H1 (cell line): ENCODE measurements at regions not wholly inside any gene's neighbourhood (a gene's known extent, or its start where the extent isn't known, plus 50 kb on each side); places are given as distances from the start of the nearest gene placed in this dataset.

Experiments used
- CTCF ChIA-PET: fragments of 300-600 bp; sonication (Branson Sonifier 250); formaldehyde crosslinking; loops from one replicate; lab custom pipeline; 2021; ENCODE audit not compliant: partially characterized antibody; lab: Charles Lee
- POLR2A ChIA-PET: fragments of 300-600 bp; sonication (Branson Sonifier 250); formaldehyde crosslinking; loops from one replicate; lab custom pipeline; 2021; ENCODE audit warnings: inconsistent platforms; ENCODE audit not compliant: partially characterized antibody; lab: Charles Lee
- DNase-seq, 2 experiments: peaks; one replicate each; pipeline versions ENCODE4 v3.0.0 to v3.0.0-alpha.2; 2010 to 2022; ENCODE audit warnings: low spot score in 2 of 2, low read depth in 1 of 2, mixed read lengths in 1 of 2
- FAIRE-seq: peaks from 2 replicates; lab custom pipeline; 2011; peaks lifted over from hg19 to GRCh38; lab: Jason Lieb, UNC
- H2AFZ ChIP-seq: 2 replicates; pipeline ENCODE4 v1.8.1; 2012; ENCODE audit warnings: low read length, inconsistent platforms
- H2AK5ac ChIP-seq: 2 replicates; pipeline ENCODE4 v1.6.1; 2013; ENCODE audit warnings: low read depth, low read length
- H2BK120ac ChIP-seq: replicated peaks from 2 replicates; pipeline ENCODE3; 2013; ENCODE audit warnings: low read depth, low read length, inconsistent platforms
- H2BK12ac ChIP-seq: 2 replicates; pipeline ENCODE4 v1.6.1; 2013; ENCODE audit warnings: low read depth, low read length
- H2BK15ac ChIP-seq: 2 replicates; pipeline ENCODE4 v1.6.1; 2013; ENCODE audit warnings: low read length
- H2BK20ac ChIP-seq: 2 replicates; pipeline ENCODE4 v1.6.1; 2013; ENCODE audit warnings: low read length
- H2BK5ac ChIP-seq: 2 replicates; pipeline ENCODE4 v1.6.1; 2013; ENCODE audit warnings: low read depth, low read length
- H3K14ac ChIP-seq: 2 replicates; pipeline ENCODE4 v1.6.1; 2013; ENCODE audit warnings: inconsistent platforms; ENCODE audit not compliant: insufficient read length
- H3K18ac ChIP-seq: 2 replicates; pipeline ENCODE4 v1.6.1; 2013; ENCODE audit warnings: low read length; ENCODE audit errors: extremely low read depth
- H3K23ac ChIP-seq: 2 replicates; pipeline ENCODE4 v1.6.1; 2013; ENCODE audit warnings: inconsistent platforms; ENCODE audit not compliant: insufficient read length
- H3K23me2 ChIP-seq: 2 replicates; pipeline ENCODE4 v1.6.1; 2013; ENCODE audit warnings: low read depth, low read length
- H3K27ac ChIP-seq: 2 replicates; pipeline ENCODE4 v1.6.1; 2011; ENCODE audit warnings: low read depth, low read length, inconsistent platforms
- H3K27me3 ChIP-seq, 4 experiments: replicated peaks in 1 of 4; 1 replicate in 1 of 4; 2 replicates in 3 of 4; pipeline versions ENCODE4 v1.6.1 to v1.8.1; 2011 to 2013; ENCODE audit warnings: low read length in 3 of 4, mild to moderate bottlenecking in 3 of 4, inconsistent platforms in 2 of 4, mixed read lengths in 2 of 4, moderate library complexity in 1 of 4; ENCODE audit not compliant: control insufficient read depth in 3 of 4, insufficient read depth in 3 of 4; ENCODE audit errors: extremely low read depth in 1 of 4
- H3K36me3 ChIP-seq, 4 experiments: 2 replicates each; pipeline versions ENCODE4 v1.6.1 to v1.8.1; 2011 to 2013; ENCODE audit warnings: mild to moderate bottlenecking in 4 of 4, low read length in 3 of 4, moderate library complexity in 2 of 4, control low read depth in 1 of 4, inconsistent platforms in 1 of 4; ENCODE audit not compliant: insufficient read depth in 4 of 4, control insufficient read depth in 2 of 4
- H3K4ac ChIP-seq: replicated peaks from 2 replicates; pipeline ENCODE3; 2013; ENCODE audit warnings: low read length, low read depth, mixed read lengths, inconsistent platforms; ENCODE audit not compliant: insufficient read length
- H3K4me1 ChIP-seq, 4 experiments: replicated peaks in 1 of 4; 1 replicate in 1 of 4; 2 replicates in 3 of 4; pipeline versions ENCODE4 v1.6.1 to v1.8.1; 2011 to 2013; ENCODE audit warnings: low read length in 3 of 4, inconsistent platforms in 2 of 4, mixed read lengths in 1 of 4; ENCODE audit not compliant: insufficient read depth in 4 of 4, control insufficient read depth in 3 of 4
- H3K4me2 ChIP-seq, 2 experiments: 2 replicates each; pipeline versions ENCODE4 v1.6.1 to v1.8.1; 2011 to 2013; ENCODE audit warnings: low read depth in 2 of 2, low read length in 2 of 2, control low read depth in 1 of 2, inconsistent platforms in 1 of 2, mild to moderate bottlenecking in 1 of 2; ENCODE audit not compliant: insufficient read depth in 1 of 2
- H3K4me3 ChIP-seq, 4 experiments: fragments of 200-600, 300-600 bp in 1 of 4; sonication (generic), shearing (Covaris generic), sonication (Bioruptor Twin) in 1 of 4; 2 replicates each; pipeline versions ENCODE4 v1.5.1 to v1.8.1; 2011 to 2016; ENCODE audit warnings: low read length in 4 of 4, low read depth in 3 of 4, control low read depth in 2 of 4, inconsistent platforms in 2 of 4, mild to moderate bottlenecking in 2 of 4, mixed read lengths in 1 of 4, moderate library complexity in 1 of 4; ENCODE audit not compliant: insufficient read depth in 2 of 4; ENCODE audit errors: extremely low read depth in 1 of 4
- H3K56ac ChIP-seq: replicated peaks from 2 replicates; pipeline ENCODE3; 2013; ENCODE audit warnings: low read depth, mild to moderate bottlenecking, mixed read lengths, low read length, inconsistent platforms; ENCODE audit not compliant: insufficient read length
- H3K79me1 ChIP-seq: 2 replicates; pipeline ENCODE4 v1.6.1; 2013; ENCODE audit warnings: low read depth, low read length, control low read depth
- H3K79me2 ChIP-seq, 2 experiments: 2 replicates each; pipeline versions ENCODE4 v1.6.1 to v1.8.1; 2012 to 2013; ENCODE audit warnings: low read length in 2 of 2, mild to moderate bottlenecking in 2 of 2, inconsistent platforms in 1 of 2; ENCODE audit not compliant: insufficient read depth in 2 of 2, control insufficient read depth in 1 of 2
- H3K9ac ChIP-seq, 4 experiments: replicated peaks in 1 of 4; 1 replicate in 1 of 4; 2 replicates in 3 of 4; pipeline versions ENCODE4 v1.6.1 to v1.8.1; 2011 to 2013; ENCODE audit warnings: low read depth in 3 of 4, low read length in 3 of 4, control low read depth in 2 of 4, mild to moderate bottlenecking in 2 of 4, moderate library complexity in 2 of 4, inconsistent platforms in 1 of 4; ENCODE audit errors: extremely low read depth in 1 of 4
- H3K9me3 ChIP-seq, 2 experiments: 2 replicates each; pipeline versions ENCODE4 v1.6.1 to v1.8.1; 2012 to 2013; ENCODE audit warnings: mild to moderate bottlenecking in 2 of 2, moderate library complexity in 2 of 2, control low read depth in 1 of 2, inconsistent platforms in 1 of 2, low read depth in 1 of 2, low read length in 1 of 2, mixed read lengths in 1 of 2; ENCODE audit not compliant: insufficient read depth in 2 of 2
- H4K20me1 ChIP-seq, 2 experiments: replicated peaks in 1 of 2; 2 replicates each; pipeline versions ENCODE3 to v1.8.1; 2011 to 2013; ENCODE audit warnings: inconsistent platforms in 2 of 2, low read length in 2 of 2, mild to moderate bottlenecking in 1 of 2; ENCODE audit not compliant: insufficient read depth in 2 of 2, control insufficient read depth in 1 of 2
- H4K5ac ChIP-seq: 2 replicates; pipeline ENCODE4 v1.6.1; 2013; ENCODE audit warnings: low read length, low read depth, mixed read lengths, inconsistent platforms; ENCODE audit not compliant: insufficient read length
- H4K8ac ChIP-seq: 2 replicates; pipeline ENCODE4 v1.8.0; 2013; ENCODE audit warnings: mild to moderate bottlenecking, moderate library complexity, low read length, inconsistent platforms; ENCODE audit not compliant: insufficient read depth; ENCODE audit errors: extremely low read depth
- H4K91ac ChIP-seq: replicated peaks from 2 replicates; pipeline ENCODE3; 2013; ENCODE audit warnings: low read length, mixed read lengths, inconsistent platforms; ENCODE audit not compliant: insufficient read length
- BACH1 ChIP-seq: IDR thresholded peaks from 2 replicates; pipeline ENCODE4 v1.6.1; 2012; ENCODE audit warnings: low read length, improper control_type of control experiment
- BCL11A ChIP-seq, 2 experiments: IDR thresholded peaks; one replicate each; pipeline ENCODE4 v1.6.1; 2011; ENCODE audit warnings: low read depth in 2 of 2, low read length in 2 of 2, mild to moderate bottlenecking in 2 of 2
- E2F6 ChIP-seq: IDR thresholded peaks from 2 replicates; pipeline ENCODE4 v1.6.1; 2012; ENCODE audit warnings: inconsistent platforms
- EP300 ChIP-seq, 2 experiments: IDR thresholded peaks; 1 replicate in 1 of 2; 2 replicates in 1 of 2; pipeline ENCODE4 v1.6.1; 2011 to 2012; ENCODE audit warnings: low read depth in 2 of 2, low read length in 2 of 2, mild to moderate bottlenecking in 2 of 2, borderline replicate concordance in 1 of 2, inconsistent platforms in 1 of 2, moderate library complexity in 1 of 2
- HDAC2 ChIP-seq, 2 experiments: fragments of 300-600 bp in 1 of 2; sonication (generic) in 1 of 2; IDR thresholded peaks; 2 replicates each; pipeline ENCODE4 v1.6.1; 2011 to 2012; ENCODE audit warnings: low read depth in 2 of 2, low read length in 2 of 2, mild to moderate bottlenecking in 2 of 2, moderate library complexity in 2 of 2, borderline replicate concordance in 1 of 2, inconsistent platforms in 1 of 2
- MAFK ChIP-seq: IDR thresholded peaks from 2 replicates; pipeline ENCODE4 v1.6.1; 2012; ENCODE audit warnings: low read depth, mild to moderate bottlenecking, improper control_type of control experiment, low read length
- NRF1 ChIP-seq: IDR thresholded peaks from 2 replicates; pipeline ENCODE4 v1.6.1; 2011; ENCODE audit warnings: mild to moderate bottlenecking, low read depth, low read length, improper control_type of control experiment
- PHF8 ChIP-seq: fragments of 200-600 bp; sonication (generic); conservative IDR thresholded peaks from 2 replicates; pipeline ENCODE4 v1.7.1; 2012; ENCODE audit warnings: low read depth, mild to moderate bottlenecking, inconsistent platforms, low read length, moderate library complexity
- SRF ChIP-seq: IDR thresholded peaks from 2 replicates; pipeline ENCODE4 v1.6.1; 2011; ENCODE audit warnings: mild to moderate bottlenecking, low read depth, low read length, moderate library complexity
- TAF7 ChIP-seq: optimal IDR thresholded peaks from 2 replicates; pipeline ENCODE3; 2011; ENCODE audit warnings: low read depth, mild to moderate bottlenecking, inconsistent platforms, low read length, moderate library complexity, borderline replicate concordance
- TCF12 ChIP-seq: IDR thresholded peaks from 2 replicates; pipeline ENCODE4 v1.6.1; 2011; ENCODE audit warnings: low read depth, mild to moderate bottlenecking, low read length
- ZNF274 ChIP-seq: IDR thresholded peaks from 2 replicates; pipeline ENCODE4 v1.7.0; 2012; ENCODE audit warnings: low read length, borderline replicate concordance; ENCODE audit errors: extremely low read depth
- WGBS, 2 experiments: shearing (Covaris generic) in 1 of 2; methylation state at CpG; one replicate each; pipeline versions ENCODE4 v1.1.6 to v1.1.7; 2013 to 2015; ENCODE audit warnings: low lambda C conversion rate in 2 of 2, mixed read lengths in 2 of 2, inconsistent platforms in 1 of 2, low coverage in 1 of 2, missing lambda C conversion rate in 1 of 2; ENCODE audit not compliant: insufficient replicate concordance in 2 of 2, insufficient coverage in 1 of 2, insufficient read length in 1 of 2; ENCODE audit errors: extremely low coverage in 1 of 2, missing lambda C conversion rate in 1 of 2; 5-methylcytosine and 5-hydroxymethylcytosine counted together
- TF ChIP-seq, protein P1 (sequence below): IDR thresholded peaks from 2 replicates; pipeline ENCODE4 v1.6.1; 2011; ENCODE audit warnings: low read depth, mild to moderate bottlenecking, low read length; ENCODE audit not compliant: insufficient read depth

GRCh38 chr3:78153973-78154372 is 1114.1 kb downstream of the ROBO2 start:
- H3K14ac ChIP-seq, result no peak overlapping the region
- no peaks in the 10 kb centered on the region for H3K9me3 ChIP-seq
- ChIA-PET CTCF (interaction anchor here (0.6 to 2.3 kb wide), 2 partner anchors 10 to 29 kb away, joined by 3 to 6 read pairs; no protein-coding TSS in a partner anchor), POLR2A (no interaction called here)
- no peak overlapping the region for H3K18ac ChIP-seq
- no peak overlapping the region for H3K4ac ChIP-seq
- no peak overlapping the region for H3K23ac ChIP-seq
- no peak overlapping the region for H2BK120ac ChIP-seq
- H3K4me1 ChIP-seq, result no peaks in the 10 kb centered on the region
- H2AK5ac ChIP-seq, result no peak overlapping the region
- H3K79me1 ChIP-seq, result no peaks in the 10 kb centered on the region
- no peak overlapping the region for H3K4me3 ChIP-seq
- no peak overlapping the region for H3K27ac ChIP-seq
- no peaks in the 10 kb centered on the region for H3K79me2 ChIP-seq
- H2BK12ac ChIP-seq, result no peak overlapping the region
- H3K56ac ChIP-seq, result no peak overlapping the region
- no peak for DNase-seq
- H4K8ac ChIP-seq, result no peak overlapping the region; the same call in 1 of the 2 replicates
- H4K20me1 ChIP-seq, result no peaks in the 10 kb centered on the region
- no peak overlapping the region for H3K4me2 ChIP-seq
- no peak overlapping the region for H3K9ac ChIP-seq
- no peak overlapping the region for H2BK20ac ChIP-seq
- no peak overlapping the region for H2BK5ac ChIP-seq
- H4K5ac ChIP-seq, result no peak overlapping the region
- no peak overlapping the region for H4K91ac ChIP-seq
- no peaks in the 10 kb centered on the region for H3K23me2 ChIP-seq
- H3K36me3 ChIP-seq, result no peaks in the 10 kb centered on the region
- peak overlapping the region; percentile 53; the same call in 1 of the 2 replicates for H2AFZ ChIP-seq
- no peak for FAIRE-seq
- H2BK15ac ChIP-seq, result no peak overlapping the region
- no peaks in the 10 kb centered on the region for H3K27me3 ChIP-seq
- WGBS, 2 experiments, result 88% methylated on average over 4 of the region's 4 CpGs; no CpG with 5 or more reads in 1 of the 2 experiments
- TF ChIP-seq BCL11A (IDR thresholded peaks at IDR 0.05; ENCODE audit: low read depth in 2 of 2, low read length in 2 of 2) (no peak), MAFK (no peak), NRF1 (no peak), ZNF274 (no peak), TCF12 (no peak), E2F6 (no peak), EP300 (IDR thresholded peaks at IDR 0.05; ENCODE audit: borderline replicate concordance in 1 of 2, low read depth in 2 of 2, low read length in 2 of 2) (no peak), BACH1 (no peak), SRF (no peak), PHF8 (no peak), HDAC2 (IDR thresholded peaks at IDR 0.05; ENCODE audit: borderline replicate concordance in 1 of 2, low read depth in 2 of 2, low read length in 2 of 2) (no peak), TAF7 (no peak)
- TF ChIP-seq, protein P1, sequence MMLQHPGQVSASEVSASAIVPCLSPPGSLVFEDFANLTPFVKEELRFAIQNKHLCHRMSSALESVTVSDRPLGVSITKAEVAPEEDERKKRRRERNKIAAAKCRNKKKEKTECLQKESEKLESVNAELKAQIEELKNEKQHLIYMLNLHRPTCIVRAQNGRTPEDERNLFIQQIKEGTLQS, result no peak
